ENCODE measurements at regions not wholly inside any gene's neighbourhood (a gene's known extent, or its start where the extent isn't known, plus 50 kb on each side); places are given as distances from the start of the nearest gene placed in this dataset.
"Not testable (repeated sequence)": the region's sequence is repeated elsewhere in the genome, so short reads cannot be mapped to it uniquely, and the experiment has no call there.

DNA sequence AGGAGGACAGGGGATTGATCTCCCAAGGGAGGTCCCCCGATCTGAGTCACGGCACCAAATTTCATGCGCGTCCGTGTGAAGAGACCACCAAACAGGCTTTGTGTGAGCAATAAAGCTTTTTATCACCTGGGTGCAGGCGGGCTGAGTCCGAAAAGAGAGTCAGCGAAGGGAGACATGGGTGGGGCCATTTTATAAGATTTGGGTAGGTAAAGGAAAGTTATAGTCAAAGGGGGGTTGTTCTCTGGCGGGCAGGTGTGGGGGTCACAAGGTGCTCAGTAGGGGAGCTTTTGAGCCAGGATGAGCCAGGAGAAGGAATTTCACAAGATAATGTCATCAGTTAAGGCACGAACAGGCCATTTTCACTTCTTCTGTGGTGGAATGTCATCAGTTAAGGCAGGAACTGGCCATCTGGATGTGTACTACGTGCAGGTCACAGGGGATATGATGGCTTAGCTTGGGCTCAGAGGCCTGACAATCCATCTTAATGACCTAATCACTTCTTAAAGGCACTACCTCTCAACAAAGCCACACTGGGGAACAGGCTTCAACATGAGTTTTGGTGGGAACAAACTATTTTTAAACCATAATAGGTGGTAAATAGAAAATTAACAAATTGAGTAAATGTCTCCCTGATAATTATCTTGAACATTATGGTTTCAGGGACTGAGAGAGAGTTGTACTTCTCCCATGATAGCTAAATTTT, 70.2 kb downstream of the RAP2B start:
- TF ChIP-seq, protein P1, sequence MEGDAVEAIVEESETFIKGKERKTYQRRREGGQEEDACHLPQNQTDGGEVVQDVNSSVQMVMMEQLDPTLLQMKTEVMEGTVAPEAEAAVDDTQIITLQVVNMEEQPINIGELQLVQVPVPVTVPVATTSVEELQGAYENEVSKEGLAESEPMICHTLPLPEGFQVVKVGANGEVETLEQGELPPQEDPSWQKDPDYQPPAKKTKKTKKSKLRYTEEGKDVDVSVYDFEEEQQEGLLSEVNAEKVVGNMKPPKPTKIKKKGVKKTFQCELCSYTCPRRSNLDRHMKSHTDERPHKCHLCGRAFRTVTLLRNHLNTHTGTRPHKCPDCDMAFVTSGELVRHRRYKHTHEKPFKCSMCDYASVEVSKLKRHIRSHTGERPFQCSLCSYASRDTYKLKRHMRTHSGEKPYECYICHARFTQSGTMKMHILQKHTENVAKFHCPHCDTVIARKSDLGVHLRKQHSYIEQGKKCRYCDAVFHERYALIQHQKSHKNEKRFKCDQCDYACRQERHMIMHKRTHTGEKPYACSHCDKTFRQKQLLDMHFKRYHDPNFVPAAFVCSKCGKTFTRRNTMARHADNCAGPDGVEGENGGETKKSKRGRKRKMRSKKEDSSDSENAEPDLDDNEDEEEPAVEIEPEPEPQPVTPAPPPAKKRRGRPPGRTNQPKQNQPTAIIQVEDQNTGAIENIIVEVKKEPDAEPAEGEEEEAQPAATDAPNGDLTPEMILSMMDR (IDR thresholded peaks at IDR 0.05), result not testable (repeated sequence)
- not testable (repeated sequence) for TF ChIP-seq POLR2A (IDR thresholded peaks at IDR 0.05; ENCODE audit: low read depth)

Measured in esophagus muscularis mucosa (tissue), 3 donors.